Calu3 (cell line): ENCODE measurements at regions not wholly inside any gene's neighbourhood (a gene's known extent, or its start where the extent isn't known, plus 50 kb on each side); places are given as distances from the start of the nearest gene placed in this dataset.

Experiments
- BruUV-seq: library from RNA; stranded (reverse); fragments of 400-500 nt; replicated peaks from 2 replicates; lab custom pipeline; 2021; lab: Mats Ljungman, UMichigan
- CTCF ChIA-PET: fragments of 300-600 bp; sonication (Branson Sonifier 250); formaldehyde crosslinking; loops from one replicate; lab custom pipeline; 2022; ENCODE audit warnings: antibody characterized with exemption; lab: Charles Lee
- DNase-seq: peaks from one replicate; pipeline ENCODE4 v3.0.0; 2022
- H3K27ac Mint-ChIP-seq: one replicate; pipeline ENCODE4 v1.8.0; 2022; ENCODE audit warnings: mixed read lengths; ENCODE audit not compliant: unreplicated experiment
- H3K27me3 Mint-ChIP-seq: one replicate; pipeline ENCODE4 v1.8.0; 2022; ENCODE audit warnings: mixed read lengths; ENCODE audit not compliant: unreplicated experiment
- H3K36me3 Mint-ChIP-seq: one replicate; pipeline ENCODE4 v1.8.0; 2022; ENCODE audit warnings: mild to moderate bottlenecking, moderate library complexity, mixed read lengths; ENCODE audit not compliant: insufficient read depth, unreplicated experiment
- H3K4me1 Mint-ChIP-seq: one replicate; pipeline ENCODE4 v1.8.0; 2022; ENCODE audit warnings: mild to moderate bottlenecking, low read depth, mixed read lengths; ENCODE audit not compliant: unreplicated experiment
- H3K4me3 Mint-ChIP-seq: one replicate; pipeline ENCODE4 v1.8.0; 2022; ENCODE audit warnings: mild to moderate bottlenecking, low read depth, moderate library complexity, mixed read lengths; ENCODE audit not compliant: unreplicated experiment
- H3K9me3 Mint-ChIP-seq: one replicate; pipeline ENCODE4 v1.8.0; 2022; ENCODE audit warnings: low read depth, mixed read lengths; ENCODE audit not compliant: unreplicated experiment
- intact Hi-C: fragments of 100-400 bp; cut with micrococcal nuclease; formaldehyde crosslinking; loops from one replicate; pipeline ENCODE4 v1.10.0; 2022; ENCODE audit not compliant: unreplicated experiment
- TF ChIP-seq, protein P1 (sequence below): fragments of 200-600 bp; IDR thresholded peaks from one replicate; pipeline ENCODE4 v1.8.0; 2022; ENCODE audit warnings: antibody characterized with exemption; ENCODE audit not compliant: unreplicated experiment

DNA sequence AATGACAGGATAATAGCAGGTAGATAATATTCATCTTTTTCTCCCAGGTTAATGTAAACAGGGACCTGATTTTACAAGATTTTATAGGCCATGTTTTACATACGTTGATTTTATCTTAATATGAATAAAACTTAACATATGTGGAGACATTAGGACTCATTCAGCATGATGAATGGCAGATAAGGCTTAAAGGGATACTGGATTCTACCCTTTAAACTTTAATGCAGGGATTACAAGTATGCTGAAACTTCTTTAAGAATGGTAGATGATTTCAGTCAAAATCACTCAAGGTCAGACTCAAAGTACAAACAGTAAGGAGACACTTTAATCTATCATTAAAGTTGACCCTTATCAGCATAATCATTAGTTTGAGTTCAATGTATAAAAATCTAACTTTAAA is 274.5 kb upstream of the IZUMO3 start:
- DNase-seq: no peak
- Mint-ChIP-seq H3K27ac (no peak overlapping the region), H3K4me1 (no peaks in the 10 kb centered on the region), H3K36me3 (no peaks in the 10 kb centered on the region), H3K4me3 (no peak overlapping the region), H3K27me3 (no peaks in the 10 kb centered on the region), H3K9me3 (peaks cover 8% of the 10 kb centered on the region)
- intact Hi-C loops: no loop called here
- no TSS peak for BruUV-seq
- CTCF ChIA-PET: no interaction called here
- TF ChIP-seq, protein P1, sequence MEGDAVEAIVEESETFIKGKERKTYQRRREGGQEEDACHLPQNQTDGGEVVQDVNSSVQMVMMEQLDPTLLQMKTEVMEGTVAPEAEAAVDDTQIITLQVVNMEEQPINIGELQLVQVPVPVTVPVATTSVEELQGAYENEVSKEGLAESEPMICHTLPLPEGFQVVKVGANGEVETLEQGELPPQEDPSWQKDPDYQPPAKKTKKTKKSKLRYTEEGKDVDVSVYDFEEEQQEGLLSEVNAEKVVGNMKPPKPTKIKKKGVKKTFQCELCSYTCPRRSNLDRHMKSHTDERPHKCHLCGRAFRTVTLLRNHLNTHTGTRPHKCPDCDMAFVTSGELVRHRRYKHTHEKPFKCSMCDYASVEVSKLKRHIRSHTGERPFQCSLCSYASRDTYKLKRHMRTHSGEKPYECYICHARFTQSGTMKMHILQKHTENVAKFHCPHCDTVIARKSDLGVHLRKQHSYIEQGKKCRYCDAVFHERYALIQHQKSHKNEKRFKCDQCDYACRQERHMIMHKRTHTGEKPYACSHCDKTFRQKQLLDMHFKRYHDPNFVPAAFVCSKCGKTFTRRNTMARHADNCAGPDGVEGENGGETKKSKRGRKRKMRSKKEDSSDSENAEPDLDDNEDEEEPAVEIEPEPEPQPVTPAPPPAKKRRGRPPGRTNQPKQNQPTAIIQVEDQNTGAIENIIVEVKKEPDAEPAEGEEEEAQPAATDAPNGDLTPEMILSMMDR: no peak

DNA sequence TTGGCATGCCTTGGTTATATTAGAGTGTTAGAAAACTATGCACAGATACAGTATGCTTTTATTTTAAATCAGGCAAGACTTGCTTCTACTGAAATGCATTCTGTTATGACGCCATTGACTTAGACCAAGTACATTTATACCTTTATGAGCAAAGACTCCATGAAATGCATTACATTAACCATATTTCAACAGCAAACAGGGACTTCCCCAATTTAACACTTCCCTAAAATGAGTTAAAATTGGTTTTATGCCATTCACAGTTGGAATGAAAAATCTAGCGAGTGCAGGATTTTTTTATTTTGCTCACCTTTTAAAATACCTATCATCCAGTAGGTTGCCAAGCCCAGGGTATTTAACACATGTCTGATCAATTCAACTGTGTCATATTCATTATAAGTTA is 272.1 kb upstream of the IZUMO3 start:
- H3K27me3 Mint-ChIP-seq: no peaks in the 10 kb centered on the region
- H3K36me3 Mint-ChIP-seq: no peaks in the 10 kb centered on the region
- H3K4me1 Mint-ChIP-seq: no peaks in the 10 kb centered on the region
- CTCF ChIA-PET: no interaction called here
- no peak overlapping the region for H3K4me3 Mint-ChIP-seq
- TF ChIP-seq, protein P1: no peak
- no peak overlapping the region for H3K27ac Mint-ChIP-seq
- no TSS peak for BruUV-seq
- no peak for DNase-seq
- intact Hi-C loops: no loop called here
- peaks cover 8% of the 10 kb centered on the region for H3K9me3 Mint-ChIP-seq

- no peak for DNase-seq
- intact Hi-C loops: no loop called here
- Mint-ChIP-seq H3K27me3 (no peaks in the 10 kb centered on the region), H3K36me3 (no peaks in the 10 kb centered on the region), H3K9me3 (peaks cover 6% of the 10 kb centered on the region), H3K4me3 (no peak overlapping the region), H3K27ac (no peak overlapping the region), H3K4me1 (no peaks in the 10 kb centered on the region)
- CTCF ChIA-PET: no interaction called here
- TF ChIP-seq, protein P1: no peak
- BruUV-seq: no TSS peak
These were observed 270.3 kb upstream of the IZUMO3 start for GRCh38 chr9:24816006-24816405.

DNA sequence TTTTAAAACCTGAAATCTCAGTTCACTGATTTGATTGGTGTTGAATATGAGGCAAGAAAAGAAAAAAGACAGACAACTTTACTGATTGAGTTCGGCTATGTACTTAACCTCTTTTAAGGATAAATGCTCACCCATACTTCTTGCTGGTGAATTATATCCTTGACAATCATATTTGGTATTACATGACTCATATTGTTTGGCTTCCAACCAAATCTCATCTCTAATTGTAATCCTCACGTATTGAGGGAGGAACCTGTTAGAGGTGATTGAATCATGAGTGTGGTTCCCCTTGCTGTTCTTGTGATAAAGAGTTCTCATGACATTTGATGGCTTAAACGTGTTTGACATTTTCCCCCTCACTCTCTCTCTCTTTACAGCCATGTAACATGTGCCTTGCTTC is 255.6 kb upstream of the IZUMO3 start:
- no peak for DNase-seq
- CTCF ChIA-PET: no interaction called here
- no peak overlapping the region for H3K4me3 Mint-ChIP-seq
- TF ChIP-seq, protein P1: no peak
- H3K27me3 Mint-ChIP-seq: no peaks in the 10 kb centered on the region
- intact Hi-C loops: no loop called here
- H3K4me1 Mint-ChIP-seq: no peaks in the 10 kb centered on the region
- peaks cover 3% of the 10 kb centered on the region for H3K9me3 Mint-ChIP-seq
- no TSS peak for BruUV-seq
- no peak overlapping the region for H3K27ac Mint-ChIP-seq
- no peaks in the 10 kb centered on the region for H3K36me3 Mint-ChIP-seq
